Sigmoid colon (tissue), 4 donors: ENCODE measurements at regions not wholly inside any gene's neighbourhood (a gene's known extent, or its start where the extent isn't known, plus 50 kb on each side); places are given as distances from the start of the nearest gene placed in this dataset.

Experiments
- POLR2AphosphoS5 ChIP-seq, 4 donors: sonication (generic); formaldehyde crosslinking; IDR thresholded peaks; one replicate each; pipeline ENCODE4 v1.6.1; 2017; ENCODE audit warnings: antibody characterized with exemption in 4 of 4
- TF ChIP-seq, protein P1 (sequence below), 4 experiments: fragments of 450-650 bp in 3 of 4; fragments of 200-600 bp in 1 of 4; IDR thresholded peaks; one replicate each; pipeline ENCODE4 v1.5.1; 2016 to 2019; ENCODE audit warnings: antibody characterized with exemption in 4 of 4, mild to moderate bottlenecking in 3 of 4, moderate library complexity in 2 of 4

DNA sequence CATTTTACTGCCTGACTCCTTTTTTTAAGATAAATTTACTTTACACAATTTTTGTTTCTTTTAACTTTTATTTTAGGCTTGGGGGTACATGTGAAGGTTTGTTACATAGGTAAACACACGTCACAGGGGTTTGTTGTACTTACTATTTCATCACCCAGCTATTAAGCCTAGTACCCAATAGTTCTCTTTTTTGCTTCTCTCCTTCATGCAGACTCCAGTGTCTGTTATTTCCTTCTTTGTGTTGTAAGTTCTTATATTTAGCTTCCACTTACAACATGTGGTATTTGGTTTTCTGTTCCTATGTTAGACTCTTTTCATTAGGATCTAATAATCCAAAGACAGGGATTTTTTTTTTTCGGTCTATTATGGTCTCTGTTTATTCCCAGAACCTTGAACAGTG lies 83.5 kb upstream of the CCN6 start:
- TF ChIP-seq, protein P1, sequence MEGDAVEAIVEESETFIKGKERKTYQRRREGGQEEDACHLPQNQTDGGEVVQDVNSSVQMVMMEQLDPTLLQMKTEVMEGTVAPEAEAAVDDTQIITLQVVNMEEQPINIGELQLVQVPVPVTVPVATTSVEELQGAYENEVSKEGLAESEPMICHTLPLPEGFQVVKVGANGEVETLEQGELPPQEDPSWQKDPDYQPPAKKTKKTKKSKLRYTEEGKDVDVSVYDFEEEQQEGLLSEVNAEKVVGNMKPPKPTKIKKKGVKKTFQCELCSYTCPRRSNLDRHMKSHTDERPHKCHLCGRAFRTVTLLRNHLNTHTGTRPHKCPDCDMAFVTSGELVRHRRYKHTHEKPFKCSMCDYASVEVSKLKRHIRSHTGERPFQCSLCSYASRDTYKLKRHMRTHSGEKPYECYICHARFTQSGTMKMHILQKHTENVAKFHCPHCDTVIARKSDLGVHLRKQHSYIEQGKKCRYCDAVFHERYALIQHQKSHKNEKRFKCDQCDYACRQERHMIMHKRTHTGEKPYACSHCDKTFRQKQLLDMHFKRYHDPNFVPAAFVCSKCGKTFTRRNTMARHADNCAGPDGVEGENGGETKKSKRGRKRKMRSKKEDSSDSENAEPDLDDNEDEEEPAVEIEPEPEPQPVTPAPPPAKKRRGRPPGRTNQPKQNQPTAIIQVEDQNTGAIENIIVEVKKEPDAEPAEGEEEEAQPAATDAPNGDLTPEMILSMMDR (IDR thresholded peaks at IDR 0.05): no peak
- TF ChIP-seq POLR2AphosphoS5 (IDR thresholded peaks at IDR 0.05): no peak
